Left cardiac atrium (tissue), 4 donors: ENCODE measurements at regions not wholly inside any gene's neighbourhood (a gene's known extent, or its start where the extent isn't known, plus 50 kb on each side); places are given as distances from the start of the nearest gene placed in this dataset.
"Not testable (repeated sequence)": the region's sequence is repeated elsewhere in the genome, so short reads cannot be mapped to it uniquely, and the experiment has no call there.

Source experiments
- ATAC-seq, 2 donors: fragments of 200-7000 bp; cut with Tn5 transposase; one replicate each; pipeline ENCODE4 v1.9.1; 2020; ENCODE audit warnings: mild to moderate bottlenecking in 2 of 2, moderate library complexity in 2 of 2
- DNase-seq: peaks from one replicate; pipeline ENCODE4 v3.0.0-alpha.2; 2020
- intact Hi-C, 2 donors: fragments of 100-400 bp; cut with DNase I; formaldehyde crosslinking; loops; one replicate each; pipeline versions ENCODE4 v1.14.1 to v1.15.1; 2022 to 2023
- donor health status: DM: no; HTN: yes; CAD: no.
- donor health status: DM: no; HTN: yes; CAD: no; lungs with severe emphysema.
- donor health status: DM: yes; HTN: yes; CAD: no.
- donor health status: Dilated cardiomyopathy.

GRCh38 chr7:79615871-79616640 lies 162.6 kb upstream of the MAGI2 start:
- ATAC-seq (no peak), DNase-seq (no peak)
- intact Hi-C loops = no loop called here

- intact Hi-C loops = no loop called here
- ATAC-seq (no peak), DNase-seq (no peak)
These were observed 162.0 kb upstream of the MAGI2 start for GRCh38 chr7:79615466-79615865.

GRCh38 chr7:79612903-79613302 lies 159.4 kb upstream of the MAGI2 start:
- intact Hi-C loops = no loop called here
- no peak for DNase-seq
- no peak for ATAC-seq

- intact Hi-C loops = no loop called here
- ATAC-seq (no peak), DNase-seq (no peak)
These were observed 158.6 kb upstream of the MAGI2 start for GRCh38 chr7:79612022-79612421.

GRCh38 chr7:79610748-79611304 lies 157.4 kb upstream of the MAGI2 start:
- intact Hi-C loops = no loop called here
- no peak for DNase-seq
- ATAC-seq = peak; percentile 80 to 88

GRCh38 chr7:79610313-79610712 lies 156.8 kb upstream of the MAGI2 start:
- ATAC-seq = peak in 1 of 2 donors; percentile 39
- DNase-seq = no peak
- intact Hi-C loops = no loop called here

- intact Hi-C loops = no loop called here
- ATAC-seq (no peak), DNase-seq (no peak)
These were observed 154.5 kb upstream of the MAGI2 start for GRCh38 chr7:79608005-79608404.

GRCh38 chr7:79604841-79605240 lies 151.4 kb upstream of the MAGI2 start:
- DNase-seq (no peak), ATAC-seq (no peak)
- intact Hi-C loops = no loop called here

GRCh38 chr7:79598351-79598750 lies 144.9 kb upstream of the MAGI2 start:
- no peak for DNase-seq
- intact Hi-C loops = no loop called here
- ATAC-seq = no peak

- ATAC-seq, intact Hi-C loops: not testable (repeated sequence)
These were observed 141.2 kb upstream of the MAGI2 start for GRCh38 chr7:79594671-79595070.

GRCh38 chr7:79593866-79594301 lies 140.4 kb upstream of the MAGI2 start:
- intact Hi-C loops = no loop called here
- ATAC-seq = no peak
- no peak for DNase-seq

More at GRCh38 chr7:79594671-79595070, 141.2 kb upstream of the MAGI2 start:
- not testable (repeated sequence) for DNase-seq

GRCh38 chr7:79590916-79591623 lies 137.6 kb upstream of the MAGI2 start:
- intact Hi-C loops = no loop called here
- DNase-seq (no peak), ATAC-seq (no peak)

- DNase-seq (no peak), ATAC-seq (no peak)
- intact Hi-C loops = no loop called here
These were observed 136.9 kb upstream of the MAGI2 start for GRCh38 chr7:79590391-79590790.

GRCh38 chr7:79570903-79571302 lies 117.4 kb upstream of the MAGI2 start:
- intact Hi-C loops = no loop called here
- DNase-seq (no peak), ATAC-seq (no peak)

GRCh38 chr7:79563821-79564522 lies 110.5 kb upstream of the MAGI2 start:
- intact Hi-C loops = no loop called here
- no peak for ATAC-seq
- no peak for DNase-seq

- ATAC-seq (no peak), DNase-seq (no peak)
- intact Hi-C loops = no loop called here
These were observed 102.1 kb upstream of the MAGI2 start for GRCh38 chr7:79555571-79555970.

- intact Hi-C loops = no loop called here
- ATAC-seq (no peak), DNase-seq (no peak)
These were observed 100.5 kb upstream of the MAGI2 start for GRCh38 chr7:79553811-79554555.

GRCh38 chr7:79552463-79552862 lies 99.0 kb upstream of the MAGI2 start:
- no peak for ATAC-seq
- no peak for DNase-seq
- intact Hi-C loops = no loop called here

- DNase-seq (no peak), ATAC-seq (no peak)
- intact Hi-C loops = no loop called here
These were observed 95.3 kb upstream of the MAGI2 start for GRCh38 chr7:79548727-79549126.
